ENCODE measurements at regions not wholly inside any gene's neighbourhood (a gene's known extent, or its start where the extent isn't known, plus 50 kb on each side); places are given as distances from the start of the nearest gene placed in this dataset.

DNA sequence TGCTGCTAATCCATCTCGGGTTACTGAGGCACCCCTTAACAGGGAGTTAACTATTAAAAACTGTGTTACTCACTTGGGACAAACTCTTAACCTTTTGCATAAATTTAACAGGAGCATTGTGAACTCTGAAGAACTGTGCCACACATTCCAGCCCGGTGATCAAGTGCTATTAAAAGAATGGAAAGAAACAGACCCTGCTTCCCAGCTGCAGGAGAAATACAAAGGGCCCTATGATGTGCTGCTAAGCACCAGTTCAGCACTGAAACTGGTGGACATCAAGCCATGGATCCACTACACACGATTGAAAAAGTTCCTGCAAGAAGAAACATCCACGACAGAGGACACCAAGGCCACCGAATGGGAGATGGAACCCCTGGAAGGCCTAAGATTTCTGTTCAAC lies 114.7 kb upstream of the PLCL2 start:
- RAD21 ChIA-PET (ENCODE audit: unreplicated experiment): no interaction called here
- H3K4me2 ChIP-seq (ENCODE audit: control insufficient read depth, insufficient read depth): no peak overlapping the region
- POLR2A ChIA-PET: no interaction called here
- no peak for ATAC-seq
- no peaks in the 10 kb centered on the region for H4K20me1 ChIP-seq (ENCODE audit: control insufficient read depth, insufficient read depth)
- H3K4me3 ChIP-seq: no peak overlapping the region
- CTCF ChIA-PET: no interaction called here
- 41% methylated on average over 5 of the region's 5 CpGs for WGBS (ENCODE audit: insufficient coverage, insufficient replicate concordance, low lambda C conversion rate, missing lambda C conversion rate)
- intact Hi-C loops (cut with micrococcal nuclease; ENCODE audit: unreplicated experiment): no loop called here
- DNase-seq (ENCODE audit: low read depth, low spot score): no peak
- TF ChIP-seq SUZ12 (IDR thresholded peaks at IDR 0.05; ENCODE audit: unreplicated experiment): no peak
- TF ChIP-seq RAD51 (IDR thresholded peaks at IDR 0.05): no peak
- no peak for TF ChIP-seq PAX5 (IDR thresholded peaks at IDR 0.05; ENCODE audit: borderline replicate concordance, low read depth, low read length)
- TF ChIP-seq, protein P1, sequence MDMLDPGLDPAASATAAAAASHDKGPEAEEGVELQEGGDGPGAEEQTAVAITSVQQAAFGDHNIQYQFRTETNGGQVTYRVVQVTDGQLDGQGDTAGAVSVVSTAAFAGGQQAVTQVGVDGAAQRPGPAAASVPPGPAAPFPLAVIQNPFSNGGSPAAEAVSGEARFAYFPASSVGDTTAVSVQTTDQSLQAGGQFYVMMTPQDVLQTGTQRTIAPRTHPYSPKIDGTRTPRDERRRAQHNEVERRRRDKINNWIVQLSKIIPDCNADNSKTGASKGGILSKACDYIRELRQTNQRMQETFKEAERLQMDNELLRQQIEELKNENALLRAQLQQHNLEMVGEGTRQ (IDR thresholded peaks at IDR 0.05; ENCODE audit: borderline replicate concordance, low read depth, low read length): no peak
- TF ChIP-seq, protein P2, sequence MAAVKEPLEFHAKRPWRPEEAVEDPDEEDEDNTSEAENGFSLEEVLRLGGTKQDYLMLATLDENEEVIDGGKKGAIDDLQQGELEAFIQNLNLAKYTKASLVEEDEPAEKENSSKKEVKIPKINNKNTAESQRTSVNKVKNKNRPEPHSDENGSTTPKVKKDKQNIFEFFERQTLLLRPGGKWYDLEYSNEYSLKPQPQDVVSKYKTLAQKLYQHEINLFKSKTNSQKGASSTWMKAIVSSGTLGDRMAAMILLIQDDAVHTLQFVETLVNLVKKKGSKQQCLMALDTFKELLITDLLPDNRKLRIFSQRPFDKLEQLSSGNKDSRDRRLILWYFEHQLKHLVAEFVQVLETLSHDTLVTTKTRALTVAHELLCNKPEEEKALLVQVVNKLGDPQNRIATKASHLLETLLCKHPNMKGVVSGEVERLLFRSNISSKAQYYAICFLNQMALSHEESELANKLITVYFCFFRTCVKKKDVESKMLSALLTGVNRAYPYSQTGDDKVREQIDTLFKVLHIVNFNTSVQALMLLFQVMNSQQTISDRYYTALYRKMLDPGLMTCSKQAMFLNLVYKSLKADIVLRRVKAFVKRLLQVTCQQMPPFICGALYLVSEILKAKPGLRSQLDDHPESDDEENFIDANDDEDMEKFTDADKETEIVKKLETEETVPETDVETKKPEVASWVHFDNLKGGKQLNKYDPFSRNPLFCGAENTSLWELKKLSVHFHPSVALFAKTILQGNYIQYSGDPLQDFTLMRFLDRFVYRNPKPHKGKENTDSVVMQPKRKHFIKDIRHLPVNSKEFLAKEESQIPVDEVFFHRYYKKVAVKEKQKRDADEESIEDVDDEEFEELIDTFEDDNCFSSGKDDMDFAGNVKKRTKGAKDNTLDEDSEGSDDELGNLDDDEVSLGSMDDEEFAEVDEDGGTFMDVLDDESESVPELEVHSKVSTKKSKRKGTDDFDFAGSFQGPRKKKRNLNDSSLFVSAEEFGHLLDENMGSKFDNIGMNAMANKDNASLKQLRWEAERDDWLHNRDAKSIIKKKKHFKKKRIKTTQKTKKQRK (IDR thresholded peaks at IDR 0.05; ENCODE audit: low read depth, low read length): no peak
- no peak for TF ChIP-seq RCOR1 (conservative IDR thresholded peaks at IDR 0.05; ENCODE audit: low read depth, low read length)
- no peak for TF ChIP-seq MTA3 (IDR thresholded peaks at IDR 0.05; ENCODE audit: borderline replicate concordance, low read length)
- no peak for TF ChIP-seq ZNF207 (IDR thresholded peaks at IDR 0.05; ENCODE audit: borderline replicate concordance)
- TF ChIP-seq KDM1A (IDR thresholded peaks at IDR 0.05; ENCODE audit: borderline replicate concordance): no peak
- TF ChIP-seq BRCA1 (IDR thresholded peaks at IDR 0.05; ENCODE audit: low read depth, low read length): no peak
- TF ChIP-seq POLR2A (IDR thresholded peaks at IDR 0.05; ENCODE audit: low read depth, low read length): no peak
- no peak for TF ChIP-seq KLF5 (IDR thresholded peaks at IDR 0.05; ENCODE audit: partially characterized antibody)
- TF ChIP-seq WRNIP1 (IDR thresholded peaks at IDR 0.05; ENCODE audit: borderline replicate concordance, low read depth, low read length): no peak
- no peak for TF ChIP-seq JUNB (IDR thresholded peaks at IDR 0.05)
- TF ChIP-seq CBX5 (IDR thresholded peaks at IDR 0.05; ENCODE audit: low read depth): no peak
- TF ChIP-seq, protein P3, sequence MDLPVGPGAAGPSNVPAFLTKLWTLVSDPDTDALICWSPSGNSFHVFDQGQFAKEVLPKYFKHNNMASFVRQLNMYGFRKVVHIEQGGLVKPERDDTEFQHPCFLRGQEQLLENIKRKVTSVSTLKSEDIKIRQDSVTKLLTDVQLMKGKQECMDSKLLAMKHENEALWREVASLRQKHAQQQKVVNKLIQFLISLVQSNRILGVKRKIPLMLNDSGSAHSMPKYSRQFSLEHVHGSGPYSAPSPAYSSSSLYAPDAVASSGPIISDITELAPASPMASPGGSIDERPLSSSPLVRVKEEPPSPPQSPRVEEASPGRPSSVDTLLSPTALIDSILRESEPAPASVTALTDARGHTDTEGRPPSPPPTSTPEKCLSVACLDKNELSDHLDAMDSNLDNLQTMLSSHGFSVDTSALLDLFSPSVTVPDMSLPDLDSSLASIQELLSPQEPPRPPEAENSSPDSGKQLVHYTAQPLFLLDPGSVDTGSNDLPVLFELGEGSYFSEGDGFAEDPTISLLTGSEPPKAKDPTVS (IDR thresholded peaks at IDR 0.05; ENCODE audit: low read depth, low read length): no peak
- TF ChIP-seq, protein P4, sequence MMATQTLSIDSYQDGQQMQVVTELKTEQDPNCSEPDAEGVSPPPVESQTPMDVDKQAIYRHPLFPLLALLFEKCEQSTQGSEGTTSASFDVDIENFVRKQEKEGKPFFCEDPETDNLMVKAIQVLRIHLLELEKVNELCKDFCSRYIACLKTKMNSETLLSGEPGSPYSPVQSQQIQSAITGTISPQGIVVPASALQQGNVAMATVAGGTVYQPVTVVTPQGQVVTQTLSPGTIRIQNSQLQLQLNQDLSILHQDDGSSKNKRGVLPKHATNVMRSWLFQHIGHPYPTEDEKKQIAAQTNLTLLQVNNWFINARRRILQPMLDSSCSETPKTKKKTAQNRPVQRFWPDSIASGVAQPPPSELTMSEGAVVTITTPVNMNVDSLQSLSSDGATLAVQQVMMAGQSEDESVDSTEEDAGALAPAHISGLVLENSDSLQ (IDR thresholded peaks at IDR 0.05): no peak
- H3K27ac ChIP-seq (ENCODE audit: control insufficient read depth, insufficient read depth): no peak overlapping the region
- FAIRE-seq: no peak
- H3K27me3 ChIP-seq (replicated peaks in 1 of 2; ENCODE audit: control insufficient read depth in 2 of 2, insufficient read depth in 2 of 2, low read length in 1 of 2): no peaks in the 10 kb centered on the region; a peak in 1 of 4 replicates
- H3K36me3 ChIP-seq (ENCODE audit: control insufficient read depth in 2 of 2, insufficient read depth in 2 of 2, low read length in 1 of 2): no peaks in the 10 kb centered on the region
- no peak overlapping the region for H3K9ac ChIP-seq (ENCODE audit: control insufficient read depth, insufficient read depth, low read length)
- in situ Hi-C loops (cut with MboI): no loop called here
- no peaks in the 10 kb centered on the region for H3K79me2 ChIP-seq (ENCODE audit: control insufficient read depth, insufficient read depth, low read length)
- H3K9me3 ChIP-seq (replicated peaks; ENCODE audit: control insufficient read depth, insufficient read depth, low read length): no peaks in the 10 kb centered on the region
- BruUV-seq (replicated peaks): no TSS peak
- SMC1A ChIA-PET (ENCODE audit: uncharacterized antibody, unreplicated experiment): interaction anchor here (1.3 kb wide), 1 partner anchor 67 kb away, joined by 3 read pairs; no protein-coding TSS in a partner anchor
- H2AFZ ChIP-seq (ENCODE audit: control insufficient read depth, low read depth, low read length): no peak overlapping the region
- no peaks in the 10 kb centered on the region for H3K4me1 ChIP-seq (ENCODE audit: control insufficient read depth, insufficient read depth, low read length)
